IMR-90 (cell line): ENCODE measurements at regions not wholly inside any gene's neighbourhood (a gene's known extent, or its start where the extent isn't known, plus 50 kb on each side); places are given as distances from the start of the nearest gene placed in this dataset.

ENCODE experiments used
- ATAC-seq: fragments of 200-7000 bp; cut with Tn5 transposase; 2 replicates; pipeline ENCODE4 v1.9.1; 2020; ENCODE audit warnings: low read depth, mild to moderate bottlenecking, moderate library complexity
- BruUV-seq: library from RNA; stranded (reverse); fragments of 400-500 nt; replicated peaks from 2 replicates; lab custom pipeline; 2021; lab: Mats Ljungman, UMichigan
- CTCF ChIA-PET: fragments of 300-600 bp; formaldehyde crosslinking; extraction: SDS; loops from one replicate; lab custom pipeline; 2021; ENCODE audit warnings: antibody characterized with exemption; lab: Yijun Ruan, JAX
- POLR2A ChIA-PET: fragments of 300-600 bp; sonication (Branson Sonifier 250); formaldehyde crosslinking; loops from one replicate; lab custom pipeline; 2022; ENCODE audit warnings: antibody characterized with exemption; ENCODE audit not compliant: unreplicated experiment; lab: Charles Lee
- DNase-seq: peaks from one replicate; pipeline ENCODE4 v3.0.0; 2013
- H2AFZ ChIP-seq: replicated peaks from 2 replicates; pipeline ENCODE3; 2013; ENCODE audit warnings: low read length, mild to moderate bottlenecking; ENCODE audit not compliant: poor library complexity
- H2AK5ac ChIP-seq: 2 replicates; pipeline ENCODE4 v1.6.1; 2013; ENCODE audit warnings: low read depth, low read length, inconsistent platforms
- H2AK9ac ChIP-seq: replicated peaks from 2 replicates; pipeline ENCODE3; 2013; ENCODE audit warnings: mild to moderate bottlenecking, low read depth, low read length, moderate library complexity; ENCODE audit not compliant: poor library complexity
- H2BK120ac ChIP-seq: 2 replicates; pipeline ENCODE4 v1.6.1; 2013; ENCODE audit warnings: low read depth, low read length, inconsistent platforms
- H2BK15ac ChIP-seq: 3 replicates; pipeline ENCODE4 v1.6.1; 2013; ENCODE audit warnings: low read depth, low read length, inconsistent platforms
- H2BK20ac ChIP-seq: 2 replicates; pipeline ENCODE4 v1.6.1; 2013; ENCODE audit warnings: low read depth, mild to moderate bottlenecking, inconsistent platforms, low read length, moderate library complexity
- H2BK5ac ChIP-seq: 2 replicates; pipeline ENCODE4 v1.6.1; 2013; ENCODE audit warnings: mild to moderate bottlenecking, low read depth, low read length, inconsistent platforms; ENCODE audit not compliant: poor library complexity, severe bottlenecking
- H3K14ac ChIP-seq: replicated peaks from 2 replicates; pipeline ENCODE4 v1.6.1; 2013; ENCODE audit warnings: low read depth, low read length, inconsistent platforms
- H3K18ac ChIP-seq: 2 replicates; pipeline ENCODE4 v1.6.1; 2013; ENCODE audit warnings: low read depth, low read length, control low read depth
- H3K23ac ChIP-seq: 2 replicates; pipeline ENCODE4 v1.6.1; 2013; ENCODE audit warnings: low read depth, low read length, inconsistent platforms
- H3K27ac ChIP-seq: 2 replicates; pipeline ENCODE4 v1.5.1; 2013; ENCODE audit warnings: mild to moderate bottlenecking, control low read depth, low read length; ENCODE audit not compliant: insufficient read depth
- H3K27me3 ChIP-seq: 2 replicates; pipeline ENCODE4 v1.6.1; 2013; ENCODE audit warnings: low read length; ENCODE audit not compliant: control insufficient read depth, insufficient read depth
- H3K36me3 ChIP-seq: 2 replicates; pipeline ENCODE4 v1.6.1; 2013; ENCODE audit warnings: low read length, mixed read lengths; ENCODE audit not compliant: control insufficient read depth, insufficient read depth
- H3K4ac ChIP-seq: 2 replicates; pipeline ENCODE4 v1.6.1; 2013; ENCODE audit warnings: low read depth, low read length, inconsistent platforms
- H3K4me1 ChIP-seq: 2 replicates; pipeline ENCODE4 v1.6.1; 2013; ENCODE audit warnings: low read length, mixed read lengths; ENCODE audit not compliant: control insufficient read depth, insufficient read depth
- H3K4me2 ChIP-seq: 2 replicates; pipeline ENCODE4 v1.6.1; 2013; ENCODE audit warnings: low read depth, mild to moderate bottlenecking, control low read depth, low read length, moderate library complexity
- H3K4me3 ChIP-seq: 2 replicates; pipeline ENCODE4 v1.5.1; 2013; ENCODE audit warnings: low read depth, mild to moderate bottlenecking, control low read depth, low read length, moderate library complexity; ENCODE audit not compliant: insufficient read depth
- H3K56ac ChIP-seq: 2 replicates; pipeline ENCODE4 v1.6.1; 2013; ENCODE audit warnings: low read length, inconsistent platforms; ENCODE audit not compliant: insufficient read depth; ENCODE audit errors: extremely low read depth
- H3K79me1 ChIP-seq, 2 experiments: 2 replicates each; pipeline ENCODE4 v1.6.1; 2013; ENCODE audit warnings: low read length in 2 of 2, inconsistent platforms in 1 of 2, low read depth in 1 of 2
- H3K9ac ChIP-seq: 2 replicates; pipeline ENCODE4 v1.6.1; 2013; ENCODE audit warnings: low read depth, low read length, control low read depth
- H3K9me1 ChIP-seq: 2 replicates; pipeline ENCODE4 v1.6.1; 2013; ENCODE audit warnings: low read length, inconsistent platforms; ENCODE audit not compliant: insufficient read depth
- H3K9me3 ChIP-seq: 2 replicates; pipeline ENCODE4 v1.6.1; 2013; ENCODE audit warnings: low read length; ENCODE audit not compliant: control insufficient read depth, insufficient read depth
- H4K20me1 ChIP-seq: 2 replicates; pipeline ENCODE4 v1.6.1; 2013; ENCODE audit warnings: low read length, inconsistent platforms; ENCODE audit not compliant: insufficient read depth
- H4K5ac ChIP-seq: 2 replicates; pipeline ENCODE4 v1.6.1; 2013; ENCODE audit warnings: mild to moderate bottlenecking, low read depth, low read length, control low read depth
- H4K8ac ChIP-seq, 2 experiments: 2 replicates each; pipeline ENCODE4 v1.6.1; 2013; ENCODE audit warnings: low read depth in 2 of 2, low read length in 2 of 2, control low read depth in 1 of 2, inconsistent platforms in 1 of 2
- H4K91ac ChIP-seq: 2 replicates; pipeline ENCODE4 v1.6.1; 2013; ENCODE audit warnings: low read depth, low read length, inconsistent platforms; ENCODE audit not compliant: insufficient read depth
- BHLHE40 ChIP-seq: fragments of 150-350 bp; IDR thresholded peaks from 2 replicates; pipeline ENCODE4 v1.6.1; 2016; ENCODE audit warnings: mild to moderate bottlenecking, low read depth, low read length
- FOS ChIP-seq: fragments of 150-350 bp; IDR thresholded peaks from 2 replicates; pipeline ENCODE4 v1.6.1; 2016; ENCODE audit warnings: low read depth, low read length
- MAFK ChIP-seq: IDR thresholded peaks from 2 replicates; pipeline ENCODE4 v1.6.1; 2012; ENCODE audit warnings: low read depth, low read length, improper control_type of control experiment
- MAZ ChIP-seq: IDR thresholded peaks from 2 replicates; pipeline ENCODE4 v1.6.1; 2012; ENCODE audit warnings: low read depth, mild to moderate bottlenecking, low read length, improper control_type of control experiment, moderate library complexity, borderline replicate concordance
- MXI1 ChIP-seq: IDR thresholded peaks from 2 replicates; pipeline ENCODE4 v1.6.1; 2012; ENCODE audit warnings: low read depth, mild to moderate bottlenecking, low read length, moderate library complexity, borderline replicate concordance
- NFE2L2 ChIP-seq: fragments of 150-350 bp; IDR thresholded peaks from 2 replicates; pipeline ENCODE4 v1.6.1; 2016; ENCODE audit warnings: low read depth, mild to moderate bottlenecking, low read length
- RCOR1 ChIP-seq: IDR thresholded peaks from 2 replicates; pipeline ENCODE4 v1.6.1; 2012; ENCODE audit warnings: mild to moderate bottlenecking, low read length, improper control_type of control experiment; ENCODE audit not compliant: insufficient replicate concordance
- RFX5 ChIP-seq: IDR thresholded peaks from 2 replicates; pipeline ENCODE4 v1.8.0; 2012; ENCODE audit warnings: low read depth, mild to moderate bottlenecking, low read length, moderate library complexity
- SMC3 ChIP-seq: fragments of 150-350 bp; IDR thresholded peaks from 2 replicates; pipeline ENCODE4 v1.6.1; 2016; ENCODE audit warnings: low read depth, mild to moderate bottlenecking, antibody characterized with exemption, low read length, moderate library complexity
- WGBS, 2 experiments: methylation state at CpG; one replicate each; pipeline versions ENCODE4 v1.1.5 to v1.1.7; 2013; ENCODE audit warnings: missing lambda C conversion rate in 2 of 2; ENCODE audit not compliant: insufficient read length in 1 of 2; ENCODE audit errors: extremely low coverage in 2 of 2; 5-methylcytosine and 5-hydroxymethylcytosine counted together
- dilution Hi-C: fragments of 300-500 bp; cut with HindIII; formaldehyde crosslinking; loops from one replicate; pipeline ENCODE4 v1.14.3; 2018; ENCODE audit warnings: low sequenced_read_pairs; ENCODE audit not compliant: unreplicated experiment
- in situ Hi-C: fragments of 300-500 bp; cut with MboI; formaldehyde crosslinking; loops from 3 replicates; pipeline ENCODE4 v1.14.3; 2019; ENCODE audit warnings: low sequenced_read_pairs, inconsistent platforms, mixed read lengths
- intact Hi-C: fragments of 100-400 bp; cut with micrococcal nuclease; formaldehyde crosslinking; loops from 2 replicates; pipeline ENCODE4 v1.10.0; 2022
- TF ChIP-seq, protein P1 (sequence below): fragments of 150-350 bp; IDR thresholded peaks from 2 replicates; pipeline ENCODE4 v1.6.1; 2016; ENCODE audit warnings: low read depth, mild to moderate bottlenecking, low read length, moderate library complexity, borderline replicate concordance
- TF ChIP-seq, protein P2 (sequence below): fragments of 150-350 bp; IDR thresholded peaks from 2 replicates; pipeline ENCODE4 v1.6.1; 2017; ENCODE audit warnings: mild to moderate bottlenecking, antibody characterized with exemption, low read length, low read depth
- TF ChIP-seq, protein P3 (sequence below): conservative IDR thresholded peaks from 2 replicates; pipeline ENCODE4 v1.5.1; 2012; ENCODE audit warnings: mild to moderate bottlenecking, low read depth, low read length, improper control_type of control experiment

DNA sequence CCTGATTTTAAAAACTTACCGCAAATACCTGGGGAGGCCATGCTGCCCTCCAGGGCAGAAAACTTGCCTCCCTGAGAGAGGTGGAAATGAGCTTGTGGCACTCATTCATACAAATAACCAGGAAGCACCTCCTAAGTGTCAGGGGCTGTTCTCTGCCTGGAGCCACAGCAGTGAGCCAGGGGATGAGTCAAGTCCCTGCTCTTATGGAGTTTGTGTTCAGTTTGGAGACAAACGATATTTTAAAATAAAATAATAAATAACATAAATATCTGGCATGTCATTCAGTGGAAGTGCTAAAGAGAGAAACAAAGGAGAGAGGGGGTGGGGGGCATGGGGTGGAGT lies 313.8 kb downstream of the C16orf95 start:
- H2AK9ac ChIP-seq = no peak overlapping the region
- no peaks in the 10 kb centered on the region for H4K20me1 ChIP-seq
- DNase-seq = peak; percentile 41
- no peak overlapping the region for H4K8ac ChIP-seq
- peak; percentile 47; the same call in 1 of the 2 replicates for ATAC-seq
- H3K9me1 ChIP-seq = peaks cover 12% of the 10 kb centered on the region
- no peak overlapping the region for H3K14ac ChIP-seq
- H2BK5ac ChIP-seq = no peak overlapping the region
- peak overlapping the region; percentile 51; the same call in 1 of the 2 replicates for H2AK5ac ChIP-seq
- H3K9ac ChIP-seq = no peak overlapping the region
- H3K27me3 ChIP-seq = no peaks in the 10 kb centered on the region
- H3K36me3 ChIP-seq = no peaks in the 10 kb centered on the region
- H3K79me1 ChIP-seq = no peaks in the 10 kb centered on the region
- no peak overlapping the region for H3K56ac ChIP-seq
- no peak overlapping the region for H3K18ac ChIP-seq
- H4K91ac ChIP-seq = no peak overlapping the region
- H2BK20ac ChIP-seq = no peak overlapping the region
- dilution Hi-C loops (no loop called here), in situ Hi-C loops (no loop called here), intact Hi-C loops (no loop called here)
- no peak overlapping the region for H3K4me3 ChIP-seq
- peak overlapping the region; percentile 26 for H2AFZ ChIP-seq
- H3K9me3 ChIP-seq = peaks cover 4% of the 10 kb centered on the region
- H2BK15ac ChIP-seq = no peak overlapping the region
- ChIA-PET POLR2A (no interaction called here), CTCF (no interaction called here)
- H3K4me1 ChIP-seq = peaks cover 8% of the 10 kb centered on the region
- WGBS, 2 experiments = no CpG with 5 or more reads among the region's 2 CpGs
- H2BK120ac ChIP-seq = no peak overlapping the region
- no peak for TF ChIP-seq MAFK
- TF ChIP-seq, protein P1, sequence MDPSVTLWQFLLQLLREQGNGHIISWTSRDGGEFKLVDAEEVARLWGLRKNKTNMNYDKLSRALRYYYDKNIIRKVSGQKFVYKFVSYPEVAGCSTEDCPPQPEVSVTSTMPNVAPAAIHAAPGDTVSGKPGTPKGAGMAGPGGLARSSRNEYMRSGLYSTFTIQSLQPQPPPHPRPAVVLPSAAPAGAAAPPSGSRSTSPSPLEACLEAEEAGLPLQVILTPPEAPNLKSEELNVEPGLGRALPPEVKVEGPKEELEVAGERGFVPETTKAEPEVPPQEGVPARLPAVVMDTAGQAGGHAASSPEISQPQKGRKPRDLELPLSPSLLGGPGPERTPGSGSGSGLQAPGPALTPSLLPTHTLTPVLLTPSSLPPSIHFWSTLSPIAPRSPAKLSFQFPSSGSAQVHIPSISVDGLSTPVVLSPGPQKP = no peak
- TF ChIP-seq NFE2L2 = no peak
- no peak for TF ChIP-seq MXI1
- no peak for TF ChIP-seq SMC3
- no peak for TF ChIP-seq MAZ
- no peak for TF ChIP-seq BHLHE40
- no peak for TF ChIP-seq RFX5
- TF ChIP-seq, protein P2, sequence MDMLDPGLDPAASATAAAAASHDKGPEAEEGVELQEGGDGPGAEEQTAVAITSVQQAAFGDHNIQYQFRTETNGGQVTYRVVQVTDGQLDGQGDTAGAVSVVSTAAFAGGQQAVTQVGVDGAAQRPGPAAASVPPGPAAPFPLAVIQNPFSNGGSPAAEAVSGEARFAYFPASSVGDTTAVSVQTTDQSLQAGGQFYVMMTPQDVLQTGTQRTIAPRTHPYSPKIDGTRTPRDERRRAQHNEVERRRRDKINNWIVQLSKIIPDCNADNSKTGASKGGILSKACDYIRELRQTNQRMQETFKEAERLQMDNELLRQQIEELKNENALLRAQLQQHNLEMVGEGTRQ = no peak
- TF ChIP-seq FOS = no peak
- no peak for TF ChIP-seq RCOR1
- TF ChIP-seq, protein P3, sequence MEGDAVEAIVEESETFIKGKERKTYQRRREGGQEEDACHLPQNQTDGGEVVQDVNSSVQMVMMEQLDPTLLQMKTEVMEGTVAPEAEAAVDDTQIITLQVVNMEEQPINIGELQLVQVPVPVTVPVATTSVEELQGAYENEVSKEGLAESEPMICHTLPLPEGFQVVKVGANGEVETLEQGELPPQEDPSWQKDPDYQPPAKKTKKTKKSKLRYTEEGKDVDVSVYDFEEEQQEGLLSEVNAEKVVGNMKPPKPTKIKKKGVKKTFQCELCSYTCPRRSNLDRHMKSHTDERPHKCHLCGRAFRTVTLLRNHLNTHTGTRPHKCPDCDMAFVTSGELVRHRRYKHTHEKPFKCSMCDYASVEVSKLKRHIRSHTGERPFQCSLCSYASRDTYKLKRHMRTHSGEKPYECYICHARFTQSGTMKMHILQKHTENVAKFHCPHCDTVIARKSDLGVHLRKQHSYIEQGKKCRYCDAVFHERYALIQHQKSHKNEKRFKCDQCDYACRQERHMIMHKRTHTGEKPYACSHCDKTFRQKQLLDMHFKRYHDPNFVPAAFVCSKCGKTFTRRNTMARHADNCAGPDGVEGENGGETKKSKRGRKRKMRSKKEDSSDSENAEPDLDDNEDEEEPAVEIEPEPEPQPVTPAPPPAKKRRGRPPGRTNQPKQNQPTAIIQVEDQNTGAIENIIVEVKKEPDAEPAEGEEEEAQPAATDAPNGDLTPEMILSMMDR = no peak
- H3K4me2 ChIP-seq = no peak overlapping the region
- no peak overlapping the region for H3K23ac ChIP-seq
- no peak overlapping the region for H4K5ac ChIP-seq
- BruUV-seq = no TSS peak
- no peak overlapping the region for H3K4ac ChIP-seq
- H3K27ac ChIP-seq = no peak overlapping the region
